Liver (tissue), 8 donors: ENCODE measurements at regions not wholly inside any gene's neighbourhood (a gene's known extent, or its start where the extent isn't known, plus 50 kb on each side); places are given as distances from the start of the nearest gene placed in this dataset.

Experiments used
- DNase-seq: peaks from one replicate; pipeline ENCODE4 v3.0.0-alpha.2; 2017; ENCODE audit warnings: low spot score
- H3K27ac ChIP-seq, 2 donors: one replicate each; pipeline ENCODE4 v1.7.0; 2013; ENCODE audit warnings: inconsistent platforms in 2 of 2, low read length in 2 of 2, control low read depth in 1 of 2, low read depth in 1 of 2, mild to moderate bottlenecking in 1 of 2
- H3K27me3 ChIP-seq, 4 donors: one replicate each; pipeline versions ENCODE4 v1.6.1 to v1.7.0; 2013; ENCODE audit warnings: low read length in 3 of 4, inconsistent platforms in 1 of 4, mild to moderate bottlenecking in 1 of 4, moderate library complexity in 1 of 4; ENCODE audit not compliant: control insufficient read depth in 4 of 4, insufficient read depth in 4 of 4
- H3K36me3 ChIP-seq, 4 donors: one replicate each; pipeline versions ENCODE4 v1.6.1 to v1.7.0; 2013; ENCODE audit warnings: low read length in 3 of 4, mild to moderate bottlenecking in 3 of 4, low read depth in 1 of 4, moderate library complexity in 1 of 4; ENCODE audit not compliant: control insufficient read depth in 4 of 4, insufficient read depth in 3 of 4
- H3K4me1 ChIP-seq, 4 donors: one replicate each; pipeline versions ENCODE4 v1.6.1 to v1.7.0; 2013; ENCODE audit warnings: low read length in 3 of 4, mild to moderate bottlenecking in 3 of 4, moderate library complexity in 1 of 4; ENCODE audit not compliant: control insufficient read depth in 4 of 4, insufficient read depth in 4 of 4
- H3K4me3 ChIP-seq, 3 donors: one replicate each; pipeline versions ENCODE4 v1.6.1 to v1.7.0; 2013; ENCODE audit warnings: low read length in 3 of 3, control low read depth in 1 of 3, low read depth in 1 of 3, mild to moderate bottlenecking in 1 of 3
- H3K9ac ChIP-seq, 2 donors: one replicate each; pipeline ENCODE4 v1.7.0; 2013; ENCODE audit warnings: low read length in 2 of 2, mild to moderate bottlenecking in 2 of 2, moderate library complexity in 2 of 2, control low read depth in 1 of 2, low read depth in 1 of 2
- H3K9me3 ChIP-seq, 4 donors: one replicate each; pipeline versions ENCODE4 v1.6.1 to v1.7.0; 2013; ENCODE audit warnings: low read length in 3 of 4; ENCODE audit not compliant: control insufficient read depth in 4 of 4
- EGR1 ChIP-seq, 2 donors: IDR thresholded peaks; 2 replicates each; pipeline ENCODE4 v1.6.1; 2016 to 2018; ENCODE audit warnings: antibody characterized with exemption in 2 of 2, low read depth in 2 of 2
- FOXA1 ChIP-seq: IDR thresholded peaks from 2 replicates; pipeline ENCODE4 v1.6.1; 2016; ENCODE audit warnings: antibody characterized with exemption
- FOXA2 ChIP-seq: IDR thresholded peaks from 2 replicates; pipeline ENCODE4 v1.6.1; 2016; ENCODE audit warnings: antibody characterized with exemption
- GABPA ChIP-seq, 2 donors: IDR thresholded peaks in 1 of 2; conservative IDR thresholded peaks in 1 of 2; 2 replicates each; pipeline ENCODE4 v1.6.1; 2016; ENCODE audit warnings: antibody characterized with exemption in 2 of 2, mild to moderate bottlenecking in 1 of 2, moderate library complexity in 1 of 2
- HNF4A ChIP-seq, 2 donors: conservative IDR thresholded peaks; 2 replicates each; pipeline ENCODE4 v1.6.1; 2016; ENCODE audit warnings: antibody characterized with exemption in 2 of 2, mild to moderate bottlenecking in 2 of 2
- HNF4G ChIP-seq: IDR thresholded peaks from 2 replicates; pipeline ENCODE4 v1.6.1; 2016; ENCODE audit warnings: antibody characterized with exemption
- JUND ChIP-seq, 2 donors: IDR thresholded peaks; 2 replicates each; pipeline ENCODE4 v1.6.1; 2016; ENCODE audit warnings: antibody characterized with exemption in 2 of 2
- NR2F2 ChIP-seq: IDR thresholded peaks from 2 replicates; pipeline ENCODE4 v1.6.1; 2016; ENCODE audit warnings: antibody characterized with exemption
- RAD21 ChIP-seq, 2 donors: IDR thresholded peaks; 2 replicates each; pipeline ENCODE4 v1.6.1; 2016; ENCODE audit warnings: antibody characterized with exemption in 2 of 2, mild to moderate bottlenecking in 2 of 2
- RXRA ChIP-seq, 2 donors: IDR thresholded peaks; 2 replicates each; pipeline ENCODE4 v1.6.1; 2017 to 2018; ENCODE audit warnings: antibody characterized with exemption in 2 of 2, mild to moderate bottlenecking in 1 of 2
- SP1 ChIP-seq: IDR thresholded peaks from 2 replicates; pipeline ENCODE4 v1.6.1; 2018; ENCODE audit warnings: antibody characterized with exemption, mild to moderate bottlenecking
- TAF1 ChIP-seq: conservative IDR thresholded peaks from 2 replicates; pipeline ENCODE4 v1.6.1; 2016; ENCODE audit warnings: antibody characterized with exemption, mild to moderate bottlenecking
- YY1 ChIP-seq: IDR thresholded peaks from 2 replicates; pipeline ENCODE4 v1.6.1; 2016; ENCODE audit warnings: antibody characterized with exemption, mild to moderate bottlenecking
- WGBS: extraction: QIAGEN DNeasy Blood & Tissue Kit; methylation state at CpG from one replicate; pipeline ENCODE4 v1.1.7; 2013; 5-methylcytosine and 5-hydroxymethylcytosine counted together
- TF ChIP-seq, protein P1 (sequence below): fragments of 150-350 bp; IDR thresholded peaks from 2 replicates; pipeline ENCODE4 v1.5.1; 2017; ENCODE audit warnings: improper control_type of control experiment, low read depth, low read length; ENCODE audit not compliant: missing input control
- TF ChIP-seq, protein P2 (sequence below): IDR thresholded peaks from 2 replicates; pipeline ENCODE4 v1.6.1; 2016; ENCODE audit warnings: antibody characterized with exemption
- TF ChIP-seq, protein P3 (sequence below): IDR thresholded peaks from 2 replicates; pipeline ENCODE4 v1.6.1; 2016; ENCODE audit warnings: antibody characterized with exemption, mild to moderate bottlenecking
- TF ChIP-seq, protein P4 (sequence below): IDR thresholded peaks from 2 replicates; pipeline ENCODE4 v1.6.1; 2016; ENCODE audit warnings: antibody characterized with exemption
- donor health status: healthy.
- donor health status: healthy.
- donor health status: healthy.
- donor health status: healthy.
- donor health status: healthy.

DNA sequence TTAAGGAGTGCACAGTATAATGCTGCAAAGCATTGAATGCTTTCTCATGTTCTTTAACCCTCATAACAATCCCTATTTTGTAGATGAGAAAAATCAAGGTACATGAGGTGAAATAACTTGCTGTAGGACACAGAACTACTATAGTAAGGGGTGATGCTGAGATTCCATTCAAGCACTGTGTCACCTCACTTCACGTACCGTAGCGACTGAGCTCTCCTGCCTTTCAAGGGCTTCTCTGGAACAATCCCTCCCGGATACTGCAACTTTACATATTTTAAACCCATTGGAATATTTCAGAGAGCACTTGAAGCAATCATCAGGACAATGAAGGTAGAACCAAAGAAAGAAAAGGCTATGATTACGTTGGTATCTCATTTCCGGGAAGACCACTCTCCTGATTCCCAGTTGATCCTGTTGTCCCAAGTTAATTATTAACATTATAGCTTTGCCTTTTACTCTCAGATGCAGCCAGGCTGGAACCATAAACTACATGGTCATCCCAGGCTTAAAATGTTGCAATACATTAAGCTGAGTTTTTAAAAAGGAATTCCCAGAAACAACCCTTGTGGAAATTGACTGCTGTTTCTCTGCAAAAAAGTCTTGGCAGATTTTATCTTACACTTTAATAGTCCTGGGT lies 252.2 kb upstream of the IGF1R start:
- no peak for TF ChIP-seq SP1
- no peaks in the 10 kb centered on the region for H3K4me1 ChIP-seq
- 46% methylated on average over 6 of the region's 6 CpGs for WGBS
- H3K9ac ChIP-seq, result no peak overlapping the region
- no peaks in the 10 kb centered on the region for H3K27me3 ChIP-seq
- DNase-seq, result no peak
- H3K27ac ChIP-seq, result no peak overlapping the region
- no peaks in the 10 kb centered on the region for H3K36me3 ChIP-seq
- H3K4me3 ChIP-seq, result no peak overlapping the region
- H3K9me3 ChIP-seq, result no peaks in the 10 kb centered on the region

DNA sequence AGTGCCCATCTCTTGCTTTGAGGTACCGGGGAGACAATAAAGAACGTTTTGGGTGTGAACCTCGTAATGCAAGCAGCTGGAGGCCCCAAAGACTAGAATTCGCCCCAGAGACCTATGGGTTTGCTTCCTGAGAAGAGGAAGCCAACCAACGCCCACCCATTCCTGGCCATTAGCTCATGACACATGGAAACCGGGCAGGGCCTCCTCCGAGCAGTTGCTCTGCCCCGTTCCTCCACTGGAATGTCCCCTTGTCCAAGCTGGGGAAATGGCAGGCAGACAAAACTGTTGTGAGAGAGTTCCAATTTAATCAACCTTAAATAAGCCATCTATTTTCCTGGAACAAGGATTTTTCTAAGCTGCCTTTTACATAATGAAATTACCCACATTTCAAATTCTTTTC lies 250.9 kb upstream of the IGF1R start:
- no peaks in the 10 kb centered on the region for H3K9me3 ChIP-seq
- DNase-seq, result no peak
- H3K36me3 ChIP-seq, result no peaks in the 10 kb centered on the region
- WGBS, result 80% methylated on average over 8 of the region's 8 CpGs
- no peak for TF ChIP-seq HNF4G
- no peak for TF ChIP-seq TAF1
- TF ChIP-seq NR2F2, result no peak
- TF ChIP-seq, protein P1, sequence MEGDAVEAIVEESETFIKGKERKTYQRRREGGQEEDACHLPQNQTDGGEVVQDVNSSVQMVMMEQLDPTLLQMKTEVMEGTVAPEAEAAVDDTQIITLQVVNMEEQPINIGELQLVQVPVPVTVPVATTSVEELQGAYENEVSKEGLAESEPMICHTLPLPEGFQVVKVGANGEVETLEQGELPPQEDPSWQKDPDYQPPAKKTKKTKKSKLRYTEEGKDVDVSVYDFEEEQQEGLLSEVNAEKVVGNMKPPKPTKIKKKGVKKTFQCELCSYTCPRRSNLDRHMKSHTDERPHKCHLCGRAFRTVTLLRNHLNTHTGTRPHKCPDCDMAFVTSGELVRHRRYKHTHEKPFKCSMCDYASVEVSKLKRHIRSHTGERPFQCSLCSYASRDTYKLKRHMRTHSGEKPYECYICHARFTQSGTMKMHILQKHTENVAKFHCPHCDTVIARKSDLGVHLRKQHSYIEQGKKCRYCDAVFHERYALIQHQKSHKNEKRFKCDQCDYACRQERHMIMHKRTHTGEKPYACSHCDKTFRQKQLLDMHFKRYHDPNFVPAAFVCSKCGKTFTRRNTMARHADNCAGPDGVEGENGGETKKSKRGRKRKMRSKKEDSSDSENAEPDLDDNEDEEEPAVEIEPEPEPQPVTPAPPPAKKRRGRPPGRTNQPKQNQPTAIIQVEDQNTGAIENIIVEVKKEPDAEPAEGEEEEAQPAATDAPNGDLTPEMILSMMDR, result no peak
- TF ChIP-seq HNF4A (conservative IDR thresholded peaks at IDR 0.05), result no peak
- TF ChIP-seq JUND (IDR thresholded peaks at IDR 0.05), result no peak
- no peak overlapping the region for H3K27ac ChIP-seq
- H3K27me3 ChIP-seq, result no peaks in the 10 kb centered on the region
- no peak overlapping the region for H3K9ac ChIP-seq
- no peaks in the 10 kb centered on the region for H3K4me1 ChIP-seq
- H3K4me3 ChIP-seq, result no peak overlapping the region

DNA sequence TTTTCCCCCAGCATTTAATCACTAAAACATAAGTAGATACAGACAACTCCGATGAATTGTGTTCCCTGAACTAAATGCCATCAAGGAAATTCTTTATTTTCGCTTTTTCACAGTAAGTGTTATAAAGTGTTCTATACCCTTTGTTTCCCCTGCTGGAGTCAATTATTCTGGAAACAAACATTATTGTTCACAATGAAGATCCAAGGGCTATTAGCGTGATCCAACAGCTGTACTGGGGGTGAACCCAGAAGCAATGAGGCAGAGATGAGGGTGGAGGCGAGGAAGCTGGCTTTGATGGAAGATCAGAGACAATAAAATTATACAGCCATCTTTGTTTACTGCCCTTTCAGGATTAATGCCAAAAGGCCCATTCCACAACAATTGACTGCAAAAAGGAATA lies 250.3 kb upstream of the IGF1R start:
- no peak overlapping the region for H3K27ac ChIP-seq
- TF ChIP-seq NR2F2 (no peak), FOXA1 (no peak), TAF1 (no peak), GABPA (IDR thresholded peaks at IDR 0.05 in 1 of 2, conservative IDR thresholded peaks at IDR 0.05 in 1 of 2) (no peak), HNF4G (no peak), HNF4A (conservative IDR thresholded peaks at IDR 0.05) (no peak), RAD21 (IDR thresholded peaks at IDR 0.05) (no peak), RXRA (IDR thresholded peaks at IDR 0.05) (no peak), YY1 (no peak), JUND (IDR thresholded peaks at IDR 0.05) (no peak), FOXA2 (no peak), EGR1 (IDR thresholded peaks at IDR 0.05; ENCODE audit: low read depth in 2 of 2) (no peak)
- TF ChIP-seq, protein P1, result no peak
- TF ChIP-seq, protein P2, sequence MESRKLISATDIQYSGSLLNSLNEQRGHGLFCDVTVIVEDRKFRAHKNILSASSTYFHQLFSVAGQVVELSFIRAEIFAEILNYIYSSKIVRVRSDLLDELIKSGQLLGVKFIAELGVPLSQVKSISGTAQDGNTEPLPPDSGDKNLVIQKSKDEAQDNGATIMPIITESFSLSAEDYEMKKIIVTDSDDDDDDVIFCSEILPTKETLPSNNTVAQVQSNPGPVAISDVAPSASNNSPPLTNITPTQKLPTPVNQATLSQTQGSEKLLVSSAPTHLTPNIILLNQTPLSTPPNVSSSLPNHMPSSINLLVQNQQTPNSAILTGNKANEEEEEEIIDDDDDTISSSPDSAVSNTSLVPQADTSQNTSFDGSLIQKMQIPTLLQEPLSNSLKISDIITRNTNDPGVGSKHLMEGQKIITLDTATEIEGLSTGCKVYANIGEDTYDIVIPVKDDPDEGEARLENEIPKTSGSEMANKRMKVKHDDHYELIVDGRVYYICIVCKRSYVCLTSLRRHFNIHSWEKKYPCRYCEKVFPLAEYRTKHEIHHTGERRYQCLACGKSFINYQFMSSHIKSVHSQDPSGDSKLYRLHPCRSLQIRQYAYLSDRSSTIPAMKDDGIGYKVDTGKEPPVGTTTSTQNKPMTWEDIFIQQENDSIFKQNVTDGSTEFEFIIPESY, result no peak
- TF ChIP-seq, protein P3, sequence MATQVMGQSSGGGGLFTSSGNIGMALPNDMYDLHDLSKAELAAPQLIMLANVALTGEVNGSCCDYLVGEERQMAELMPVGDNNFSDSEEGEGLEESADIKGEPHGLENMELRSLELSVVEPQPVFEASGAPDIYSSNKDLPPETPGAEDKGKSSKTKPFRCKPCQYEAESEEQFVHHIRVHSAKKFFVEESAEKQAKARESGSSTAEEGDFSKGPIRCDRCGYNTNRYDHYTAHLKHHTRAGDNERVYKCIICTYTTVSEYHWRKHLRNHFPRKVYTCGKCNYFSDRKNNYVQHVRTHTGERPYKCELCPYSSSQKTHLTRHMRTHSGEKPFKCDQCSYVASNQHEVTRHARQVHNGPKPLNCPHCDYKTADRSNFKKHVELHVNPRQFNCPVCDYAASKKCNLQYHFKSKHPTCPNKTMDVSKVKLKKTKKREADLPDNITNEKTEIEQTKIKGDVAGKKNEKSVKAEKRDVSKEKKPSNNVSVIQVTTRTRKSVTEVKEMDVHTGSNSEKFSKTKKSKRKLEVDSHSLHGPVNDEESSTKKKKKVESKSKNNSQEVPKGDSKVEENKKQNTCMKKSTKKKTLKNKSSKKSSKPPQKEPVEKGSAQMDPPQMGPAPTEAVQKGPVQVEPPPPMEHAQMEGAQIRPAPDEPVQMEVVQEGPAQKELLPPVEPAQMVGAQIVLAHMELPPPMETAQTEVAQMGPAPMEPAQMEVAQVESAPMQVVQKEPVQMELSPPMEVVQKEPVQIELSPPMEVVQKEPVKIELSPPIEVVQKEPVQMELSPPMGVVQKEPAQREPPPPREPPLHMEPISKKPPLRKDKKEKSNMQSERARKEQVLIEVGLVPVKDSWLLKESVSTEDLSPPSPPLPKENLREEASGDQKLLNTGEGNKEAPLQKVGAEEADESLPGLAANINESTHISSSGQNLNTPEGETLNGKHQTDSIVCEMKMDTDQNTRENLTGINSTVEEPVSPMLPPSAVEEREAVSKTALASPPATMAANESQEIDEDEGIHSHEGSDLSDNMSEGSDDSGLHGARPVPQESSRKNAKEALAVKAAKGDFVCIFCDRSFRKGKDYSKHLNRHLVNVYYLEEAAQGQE, result no peak
- TF ChIP-seq, protein P4, sequence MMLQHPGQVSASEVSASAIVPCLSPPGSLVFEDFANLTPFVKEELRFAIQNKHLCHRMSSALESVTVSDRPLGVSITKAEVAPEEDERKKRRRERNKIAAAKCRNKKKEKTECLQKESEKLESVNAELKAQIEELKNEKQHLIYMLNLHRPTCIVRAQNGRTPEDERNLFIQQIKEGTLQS, result no peak
- H3K4me3 ChIP-seq, result no peak overlapping the region
- H3K9ac ChIP-seq, result no peak overlapping the region
- H3K9me3 ChIP-seq, result no peaks in the 10 kb centered on the region
- no peaks in the 10 kb centered on the region for H3K27me3 ChIP-seq
- no peaks in the 10 kb centered on the region for H3K36me3 ChIP-seq
- WGBS, result 83% methylated on average over 4 of the region's 4 CpGs
- no peak for DNase-seq
- H3K4me1 ChIP-seq, result no peaks in the 10 kb centered on the region
